ENCODE measurements at regions not wholly inside any gene's neighbourhood (a gene's known extent, or its start where the extent isn't known, plus 50 kb on each side); places are given as distances from the start of the nearest gene placed in this dataset.

- TF ChIP-seq CTCF (IDR thresholded peaks at IDR 0.05) (no peak), ZFX (IDR thresholded peaks at IDR 0.05; ENCODE audit: borderline replicate concordance) (no peak)
Observed at GRCh38 chrX:4175221-4175620, 461.8 kb upstream of the PRKX start.
